ENCODE measurements at regions not wholly inside any gene's neighbourhood (a gene's known extent, or its start where the extent isn't known, plus 50 kb on each side); places are given as distances from the start of the nearest gene placed in this dataset.
"Not testable (repeated sequence)": the region's sequence is repeated elsewhere in the genome, so short reads cannot be mapped to it uniquely, and the experiment has no call there.

DNA sequence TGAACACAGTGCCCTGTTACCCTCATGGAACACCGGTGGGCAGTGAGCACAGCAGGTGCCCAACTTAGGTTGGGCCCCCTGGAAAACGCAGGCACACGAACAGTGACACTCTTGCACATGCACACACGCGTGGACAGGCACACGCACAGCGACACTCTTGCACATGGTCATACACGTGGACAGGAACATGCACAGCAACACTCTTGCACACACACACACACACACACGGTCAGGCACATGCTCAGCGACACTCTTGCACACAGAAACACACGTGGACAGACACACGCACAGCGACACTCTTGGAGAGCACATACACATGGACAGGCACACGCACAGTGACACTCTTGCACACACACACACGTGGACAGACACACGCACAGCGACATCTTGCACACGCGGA lies 559.4 kb upstream of the ADAMTS16 start:
- ATAC-seq (no peak), DNase-seq (no peak)
- intact Hi-C loops (cut with micrococcal nuclease), result no loop called here

DNA sequence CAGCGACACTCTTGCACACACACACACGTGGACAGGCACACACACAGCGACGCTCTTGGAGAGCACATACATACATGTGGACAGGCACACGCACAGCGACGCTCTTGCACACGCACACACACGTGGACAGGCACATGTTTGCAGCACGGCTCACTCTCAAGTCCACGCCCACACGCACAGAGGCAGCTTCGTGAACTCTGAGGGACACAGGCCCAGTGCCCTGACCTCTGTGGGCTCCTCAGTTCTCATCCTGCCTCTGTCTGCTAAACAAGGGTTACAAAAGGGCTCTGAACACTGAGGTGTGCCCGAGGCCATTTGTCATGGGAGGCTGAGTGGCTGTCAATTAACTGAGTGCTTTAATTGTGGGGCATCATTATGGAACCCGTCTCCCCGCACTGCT lies 558.8 kb upstream of the ADAMTS16 start:
- no peak for ATAC-seq
- no peak for DNase-seq

DNA sequence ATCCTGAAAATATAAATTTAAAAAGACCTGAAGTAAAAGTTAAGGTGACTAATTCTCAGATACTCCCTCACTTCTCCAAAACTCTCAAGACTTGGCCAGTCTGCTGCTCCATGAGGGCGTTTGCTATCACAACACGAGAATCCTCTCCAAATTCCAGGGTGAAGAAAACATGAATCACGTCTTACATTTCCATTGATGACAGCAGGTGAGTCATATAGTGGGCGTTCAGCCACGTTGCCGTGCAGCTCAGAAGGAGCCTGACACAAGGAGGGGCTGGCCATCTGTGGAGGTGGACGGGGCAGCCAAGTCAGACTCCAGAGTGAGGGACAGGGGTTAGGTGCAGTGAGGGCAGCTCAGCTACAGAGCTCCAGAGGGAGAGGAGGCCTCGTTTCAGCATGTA lies 555.1 kb upstream of the ADAMTS16 start:
- DNase-seq (no peak), ATAC-seq (no peak)

More for the DNA sequence above, 558.8 kb upstream of the ADAMTS16 start:
- intact Hi-C loops (cut with micrococcal nuclease), result no loop called here

DNA sequence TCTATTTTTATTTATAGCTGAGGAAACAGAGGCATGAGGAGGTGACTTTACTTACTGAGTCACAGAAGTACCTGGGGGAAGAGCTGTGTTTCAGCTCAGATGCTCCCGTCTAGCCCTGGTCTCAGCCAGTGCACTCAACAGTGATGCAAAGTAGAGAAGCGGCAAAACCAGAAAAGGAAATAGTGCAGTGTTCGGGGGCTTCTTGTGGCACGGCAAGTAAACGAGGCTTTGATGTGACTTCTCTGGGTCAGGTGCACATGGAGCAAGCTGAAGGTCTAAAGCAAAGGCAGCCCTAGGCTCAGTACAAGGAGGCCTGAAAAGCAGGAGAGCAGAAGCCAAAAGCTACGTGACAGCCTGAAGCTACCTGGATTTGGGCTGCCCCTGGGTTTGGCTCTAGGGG lies 526.7 kb upstream of the ADAMTS16 start:
- DNase-seq (no peak), ATAC-seq (no peak)
- intact Hi-C loops (cut with micrococcal nuclease), result no loop called here

More for the DNA sequence above, 555.1 kb upstream of the ADAMTS16 start:
- intact Hi-C loops (cut with micrococcal nuclease), result no loop called here

DNA sequence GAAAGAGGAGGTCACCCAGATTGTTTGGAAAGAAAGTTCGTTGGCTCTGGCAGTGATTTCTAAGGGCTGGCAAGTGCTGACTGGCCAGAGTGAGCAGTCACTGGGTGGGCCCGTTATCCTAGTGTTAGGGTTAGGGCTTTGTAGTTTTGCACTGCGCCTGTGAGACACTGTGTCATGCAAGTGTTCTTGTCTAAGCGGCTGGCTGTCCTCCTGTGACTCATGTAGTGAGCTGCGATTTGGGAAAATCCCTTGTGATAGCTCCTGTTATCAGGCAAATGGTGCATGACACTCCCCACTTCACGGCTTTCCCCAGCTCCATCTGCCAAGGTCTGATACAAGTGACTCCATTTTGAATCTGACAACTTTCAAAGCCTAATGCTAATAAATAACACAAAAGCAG lies 526.0 kb upstream of the ADAMTS16 start:
- DNase-seq (no peak), ATAC-seq (no peak)
- intact Hi-C loops (cut with micrococcal nuclease), result no loop called here

DNA sequence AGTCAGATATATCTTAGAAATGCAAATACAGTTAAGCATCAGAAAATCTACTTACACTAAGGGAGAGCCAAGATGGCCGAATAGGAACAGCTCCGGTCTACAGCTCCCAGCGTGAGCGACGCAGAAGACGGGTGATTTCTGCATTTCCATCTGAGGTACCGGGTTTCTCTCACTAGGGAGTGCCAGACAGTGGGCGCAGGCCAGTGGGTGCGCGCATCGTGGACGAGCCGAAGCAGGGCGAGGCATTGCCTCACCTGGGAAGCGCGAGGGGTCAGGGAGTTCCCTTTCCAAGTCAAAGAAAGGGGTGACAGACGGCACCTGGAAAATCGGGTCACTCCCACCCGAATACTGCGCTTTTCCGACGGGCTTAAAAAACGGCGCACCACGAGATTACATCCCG lies 524.8 kb upstream of the ADAMTS16 start:
- DNase-seq; ATAC-seq; intact Hi-C loops (cut with micrococcal nuclease): not testable (repeated sequence)

DNA sequence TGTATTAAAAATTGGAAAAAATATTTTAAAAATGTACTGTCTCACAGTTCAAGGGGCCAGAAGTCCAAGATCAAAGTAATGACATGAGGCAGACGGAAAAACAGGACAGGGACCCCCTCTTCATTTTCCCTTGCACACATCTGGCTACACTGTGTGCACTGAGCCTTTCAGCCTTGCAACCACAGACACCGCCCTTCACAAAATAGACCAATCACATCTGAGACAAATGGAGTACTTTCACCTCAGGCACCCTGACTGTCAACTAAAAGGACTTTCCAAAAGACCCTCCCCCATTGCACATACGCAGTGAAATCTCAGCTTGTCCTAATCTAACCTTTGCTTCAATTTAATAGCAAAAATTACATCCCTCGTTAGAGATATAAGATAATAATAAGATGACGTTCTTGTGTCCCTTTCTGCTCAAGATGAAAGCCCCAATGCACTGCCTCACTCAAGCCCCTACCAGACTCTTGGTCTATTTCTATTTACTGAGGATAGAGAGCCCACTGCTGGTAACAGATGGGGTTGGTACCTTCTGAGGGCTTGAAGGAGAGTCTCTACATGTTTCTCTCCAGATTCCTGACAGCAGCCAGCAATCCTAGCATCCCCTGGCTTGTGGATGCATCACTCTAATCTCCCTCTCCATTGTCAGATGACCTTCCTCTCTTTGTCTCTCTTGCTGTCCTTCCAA lies 514.8 kb upstream of the ADAMTS16 start:
- intact Hi-C loops (cut with micrococcal nuclease), result no loop called here
- DNase-seq (no peak), ATAC-seq (no peak)

DNA sequence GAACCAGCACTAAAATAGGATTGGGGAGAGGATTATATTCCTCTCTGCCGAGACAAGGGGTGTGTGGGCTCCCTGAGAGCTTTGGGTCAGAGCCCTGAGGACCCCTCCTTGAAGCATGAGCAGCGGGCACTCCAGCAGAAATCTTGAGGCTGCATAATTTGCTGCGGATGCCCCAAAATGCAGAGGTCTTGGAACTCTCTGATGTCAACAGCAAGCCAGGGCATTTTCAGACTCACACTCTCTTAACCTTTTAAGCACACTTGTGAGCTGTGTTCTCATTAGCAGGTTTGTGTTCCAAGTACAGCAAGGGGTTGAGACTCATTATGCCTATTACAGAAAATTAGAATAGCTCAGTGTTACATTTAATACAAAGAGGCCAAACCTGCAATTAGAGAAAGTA lies 513.0 kb upstream of the ADAMTS16 start:
- no peak for ATAC-seq
- DNase-seq, result no peak
- intact Hi-C loops (cut with micrococcal nuclease), result no loop called here

DNA sequence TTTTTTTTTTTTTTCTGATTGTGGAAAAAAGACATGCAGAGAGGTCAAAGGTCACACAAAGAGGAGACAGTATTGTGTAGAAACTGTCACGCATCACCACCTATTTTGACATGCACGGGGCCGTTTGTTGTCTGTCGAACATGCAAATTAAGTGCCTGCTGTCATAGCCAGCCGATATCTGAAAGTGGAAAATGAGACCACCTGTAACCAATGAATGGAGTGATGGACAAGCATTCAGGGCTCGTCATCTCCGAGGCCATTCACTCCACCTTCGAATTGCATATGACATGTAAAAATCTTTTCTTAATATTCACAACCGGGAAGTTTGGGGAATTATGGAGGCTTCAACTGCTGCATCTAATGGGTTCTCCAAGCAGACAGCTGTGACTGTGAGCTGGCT lies 512.2 kb upstream of the ADAMTS16 start:
- intact Hi-C loops (cut with micrococcal nuclease), result no loop called here
- no peak for ATAC-seq

DNA sequence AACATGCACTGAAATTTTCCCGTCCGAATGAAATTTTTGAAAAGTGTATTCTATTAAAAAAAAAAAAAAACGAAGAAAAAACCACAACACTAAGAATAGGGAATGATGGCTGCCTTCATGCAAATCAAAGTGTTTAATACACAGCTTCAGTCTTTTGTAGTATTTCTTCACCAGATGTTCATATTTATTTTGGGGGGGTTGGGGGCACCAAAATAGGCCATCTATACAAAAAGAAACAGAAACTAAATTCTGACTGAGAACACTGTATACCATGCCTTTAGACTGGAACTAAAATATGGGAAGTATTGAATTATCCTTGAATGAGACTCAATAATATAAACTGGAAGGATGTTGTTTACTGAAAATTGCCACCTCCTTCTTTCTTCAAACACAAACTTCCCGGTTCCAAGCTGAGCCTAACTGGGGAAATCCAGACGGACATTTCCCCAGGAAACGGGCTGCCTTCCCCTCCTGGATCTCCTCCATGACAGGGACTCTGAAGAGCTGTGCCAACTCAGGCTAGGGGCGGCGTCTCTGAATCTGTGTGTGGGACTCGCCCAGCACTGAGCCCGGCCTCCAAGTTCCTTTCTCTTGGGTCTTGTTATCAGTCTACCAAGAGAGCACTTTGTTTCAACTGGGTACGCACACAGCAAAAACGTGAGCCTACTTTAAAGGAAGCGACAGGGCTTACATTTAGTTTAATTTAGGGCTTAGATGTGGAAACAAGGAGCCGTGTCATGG lies 511.3 kb upstream of the ADAMTS16 start:
- intact Hi-C loops (cut with micrococcal nuclease), result no loop called here
- DNase-seq, result no peak
- ATAC-seq, result no peak

More for the DNA sequence above, 512.2 kb upstream of the ADAMTS16 start:
- DNase-seq, result no peak

DNA sequence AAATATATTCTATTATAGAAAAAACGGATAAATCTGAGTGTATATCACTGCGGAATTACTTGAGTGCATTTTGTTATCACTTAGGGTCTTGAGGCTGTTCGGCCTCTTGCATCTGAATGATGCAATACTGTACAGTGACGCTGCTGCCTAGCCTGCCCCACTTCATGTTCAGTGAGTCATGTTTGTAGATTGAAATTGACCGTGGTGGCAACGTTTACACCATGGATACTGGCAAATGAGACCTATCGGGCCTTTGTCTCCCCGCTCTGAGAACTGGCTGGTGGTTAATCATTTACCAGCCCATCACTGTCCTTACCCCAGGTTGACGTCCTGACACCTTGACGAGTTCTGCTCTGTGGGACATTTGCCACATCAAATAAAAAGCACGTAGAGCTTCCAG lies 510.1 kb upstream of the ADAMTS16 start:
- no peak for DNase-seq
- intact Hi-C loops (cut with micrococcal nuclease), result no loop called here
- ATAC-seq, result no peak

DNA sequence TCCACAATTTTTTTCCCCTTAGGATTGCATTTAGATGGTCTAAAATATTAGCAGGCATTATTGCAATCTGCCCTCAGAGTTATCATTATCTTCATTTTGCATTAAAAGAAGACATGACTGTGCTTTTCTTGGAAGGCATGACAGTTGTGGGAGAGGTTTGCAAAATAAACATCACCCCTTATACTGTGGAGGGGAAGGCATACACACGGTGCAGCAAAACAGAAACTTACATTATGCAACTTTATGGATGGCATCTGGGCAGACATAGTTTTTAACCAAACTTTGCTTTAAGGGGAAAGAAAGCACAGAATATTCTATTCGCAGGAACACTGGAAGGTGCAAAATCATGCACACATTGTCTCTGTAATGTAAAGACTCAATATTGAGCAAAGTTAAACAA lies 505.8 kb upstream of the ADAMTS16 start:
- intact Hi-C loops (cut with micrococcal nuclease), result no loop called here
- ATAC-seq, result no peak
- DNase-seq, result no peak

DNA sequence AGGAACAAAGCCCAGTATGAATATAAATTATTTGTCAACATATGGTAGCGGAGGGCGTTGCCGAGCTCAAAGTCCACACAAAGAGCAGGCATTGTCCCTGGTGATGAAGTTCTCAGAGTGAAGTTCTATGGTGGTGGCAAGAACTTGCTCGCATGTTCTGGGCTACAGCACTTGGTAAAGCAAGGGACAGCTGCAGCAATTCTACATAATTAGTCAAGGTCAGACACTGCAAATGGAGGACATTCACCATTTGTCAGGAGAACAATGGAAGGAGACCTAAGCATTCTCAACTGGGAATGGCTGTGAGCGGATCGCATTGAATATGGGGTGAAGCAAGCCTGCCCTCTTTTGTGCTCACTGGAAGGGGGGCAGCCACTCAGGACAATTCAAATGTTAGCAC lies 503.8 kb upstream of the ADAMTS16 start:
- ATAC-seq (no peak), DNase-seq (no peak)
- intact Hi-C loops (cut with micrococcal nuclease), result no loop called here

DNA sequence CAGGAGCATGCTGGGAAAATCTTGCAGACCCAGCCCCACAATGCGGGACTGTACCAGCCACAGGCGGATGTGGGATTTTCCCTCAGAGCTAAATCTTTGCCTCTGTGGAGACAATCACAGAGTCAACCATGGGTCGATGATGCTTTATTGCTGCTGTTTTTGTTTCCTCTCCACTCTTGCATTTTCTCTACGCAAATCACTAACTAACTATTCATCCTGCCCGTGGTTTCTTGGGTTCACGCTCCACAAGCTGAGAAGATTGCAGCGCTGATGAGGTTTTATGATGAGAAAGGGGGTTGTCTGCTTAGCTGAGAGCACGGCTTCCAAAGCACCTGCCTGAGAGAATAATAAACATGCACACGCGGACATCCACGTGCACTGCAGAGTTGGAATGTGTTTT lies 500.2 kb upstream of the ADAMTS16 start:
- ATAC-seq (no peak), DNase-seq (no peak)
- intact Hi-C loops (cut with micrococcal nuclease), result no loop called here

DNA sequence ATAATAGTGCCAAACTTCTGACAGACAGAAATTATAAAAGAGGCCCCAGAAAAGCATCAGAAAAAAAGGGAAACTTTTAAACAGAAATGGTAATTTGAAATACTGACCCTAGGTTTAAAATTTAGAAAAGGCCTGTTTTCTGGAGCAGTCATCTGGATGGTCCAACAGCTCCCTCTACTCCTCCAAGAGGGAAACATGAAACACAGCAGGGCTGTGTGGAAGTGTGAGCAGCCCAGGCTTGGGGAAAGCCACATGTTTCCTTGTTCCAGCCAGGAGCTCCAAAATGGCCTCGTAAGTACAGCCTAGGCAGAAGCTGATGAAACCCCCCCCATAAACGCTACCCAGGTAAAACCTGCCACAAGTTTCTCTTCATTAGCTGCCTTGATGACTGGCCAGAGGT lies 499.3 kb upstream of the ADAMTS16 start:
- no peak for DNase-seq
- intact Hi-C loops (cut with micrococcal nuclease), result no loop called here
- no peak for ATAC-seq

DNA sequence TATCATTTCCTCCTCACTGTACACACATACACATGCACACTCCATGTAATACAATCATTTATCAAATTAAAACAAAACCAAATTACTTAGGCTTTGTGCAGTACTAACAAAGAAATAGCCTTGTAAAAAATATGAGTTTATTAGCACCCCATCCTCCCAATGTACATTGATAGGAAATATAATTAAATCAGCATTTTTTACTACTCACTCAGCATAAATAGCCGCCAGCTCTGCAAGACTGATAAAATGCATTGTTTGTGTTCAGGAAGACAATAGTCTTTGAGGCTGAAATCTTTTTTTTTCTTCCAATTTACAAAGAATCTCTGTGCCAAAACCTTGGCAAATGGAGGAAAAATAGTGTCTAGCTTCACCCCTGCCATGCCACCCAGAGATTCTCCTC lies 497.6 kb upstream of the ADAMTS16 start:
- intact Hi-C loops (cut with micrococcal nuclease), result no loop called here
- ATAC-seq (no peak), DNase-seq (no peak)

DNA sequence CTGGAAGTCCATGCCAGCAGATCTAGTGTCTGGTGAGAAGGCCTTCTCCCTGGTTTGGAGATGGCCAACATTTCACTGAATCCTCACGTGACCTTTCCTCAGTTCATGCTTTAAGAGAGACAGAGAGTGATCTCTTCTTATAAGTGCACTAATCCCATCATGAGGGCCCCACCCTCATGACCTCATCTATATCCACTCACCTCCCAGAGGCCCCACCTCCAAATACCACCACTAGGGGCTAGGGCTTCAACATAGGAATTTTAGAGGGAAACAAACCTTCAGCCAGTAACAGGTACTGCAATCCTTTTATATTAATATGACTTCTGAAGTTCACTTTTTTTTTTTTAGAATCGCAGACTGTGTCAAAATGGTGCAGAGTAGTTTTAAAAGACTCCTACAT lies 496.9 kb upstream of the ADAMTS16 start:
- ATAC-seq, result no peak
- intact Hi-C loops (cut with micrococcal nuclease), result no loop called here
- no peak for DNase-seq

DNA sequence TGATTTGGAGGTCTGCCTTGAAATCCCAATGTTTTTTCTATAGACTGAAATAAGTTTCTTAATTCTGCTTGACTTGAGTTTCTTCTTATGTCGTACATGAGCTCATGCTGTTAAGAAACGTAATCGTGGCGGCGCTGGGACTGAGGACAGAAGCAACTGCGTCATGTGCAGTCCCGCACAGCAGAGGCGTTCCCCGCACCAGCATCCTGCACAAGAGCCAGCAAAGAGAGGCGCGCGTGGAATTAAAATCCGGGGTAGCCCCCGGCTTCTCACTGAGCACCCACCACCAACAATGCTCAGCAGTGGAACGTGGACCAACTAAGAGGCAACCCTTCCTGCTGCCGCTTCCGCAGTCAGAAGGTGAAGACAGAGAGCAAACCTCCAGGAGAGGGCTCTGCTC lies 496.2 kb upstream of the ADAMTS16 start:
- ATAC-seq, result no peak
- intact Hi-C loops (cut with micrococcal nuclease), result no loop called here

DNA sequence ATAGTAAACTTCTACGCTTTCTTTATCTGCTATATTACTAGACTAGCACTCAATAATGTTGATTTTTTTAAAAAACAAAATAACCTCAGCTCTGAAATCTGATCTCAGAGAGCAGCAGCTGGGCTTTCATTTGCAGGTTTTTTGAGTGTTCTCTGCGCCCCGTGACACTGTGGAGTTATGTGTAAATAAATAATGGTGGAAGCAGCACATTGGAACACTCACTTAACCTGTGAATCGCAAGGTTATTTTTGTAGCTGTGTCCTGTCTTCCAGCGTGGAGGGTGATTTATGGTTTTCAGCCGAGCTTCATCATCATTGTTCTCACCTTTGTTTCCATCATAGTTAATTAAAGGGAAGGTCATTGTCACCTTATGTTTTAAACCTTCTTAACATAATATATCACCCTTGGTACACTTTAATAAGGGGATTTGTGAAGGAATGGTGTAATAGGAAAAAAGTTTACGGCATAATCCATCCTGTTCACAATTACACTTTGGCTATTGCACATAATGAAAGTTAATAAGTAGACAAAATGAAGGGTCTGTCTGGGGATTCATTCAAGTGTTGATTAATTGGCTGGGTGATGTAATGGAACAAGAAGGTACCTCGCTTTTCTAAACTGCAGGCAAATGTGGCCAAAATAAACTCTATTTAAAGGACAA lies 493.3 kb upstream of the ADAMTS16 start:
- intact Hi-C loops (cut with micrococcal nuclease), result no loop called here
- no peak for DNase-seq
- no peak for ATAC-seq

More for the DNA sequence above, 496.2 kb upstream of the ADAMTS16 start:
- no peak for DNase-seq

DNA sequence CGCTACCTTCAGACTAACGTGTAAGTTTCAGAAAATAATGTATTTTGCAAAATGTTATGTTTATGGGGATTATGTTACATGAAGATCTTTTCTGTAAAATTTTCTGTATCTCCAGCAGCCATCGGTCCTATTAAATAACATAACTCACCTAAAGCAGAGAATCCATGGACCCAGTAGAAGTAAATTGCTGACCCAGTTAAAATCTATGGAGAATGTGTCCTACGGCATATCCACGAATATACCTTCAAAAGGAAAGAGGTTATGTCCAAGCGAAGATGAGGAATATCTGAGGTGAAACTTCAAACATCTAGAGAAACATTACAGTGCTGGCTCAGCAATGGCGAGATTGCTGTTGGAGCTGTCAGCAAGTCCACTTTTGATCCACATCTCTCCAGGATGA lies 492.2 kb upstream of the ADAMTS16 start:
- ATAC-seq (no peak), DNase-seq (no peak)
- intact Hi-C loops (cut with micrococcal nuclease), result no loop called here
